SK-N-SH (cell line): ENCODE measurements at regions not wholly inside any gene's neighbourhood (a gene's known extent, or its start where the extent isn't known, plus 50 kb on each side); places are given as distances from the start of the nearest gene placed in this dataset.

Experiments
- FOXM1 ChIP-seq: IDR thresholded peaks from 2 replicates; pipeline ENCODE4 v1.4.0; 2012; ENCODE audit warnings: low read depth, mild to moderate bottlenecking
- MXI1 ChIP-seq: IDR thresholded peaks from 2 replicates; pipeline ENCODE4 v1.6.1; 2012; ENCODE audit warnings: mild to moderate bottlenecking, low read depth, low read length, improper control_type of control experiment
- NFIC ChIP-seq: IDR thresholded peaks from 2 replicates; pipeline ENCODE4 v1.4.0; 2012; ENCODE audit warnings: borderline replicate concordance
- POLR2AphosphoS5 ChIP-seq: IDR thresholded peaks from 2 replicates; pipeline ENCODE4 v1.6.1; 2012; ENCODE audit warnings: low read depth, low read length
- RAD21 ChIP-seq: IDR thresholded peaks from 2 replicates; pipeline ENCODE4 v1.6.1; 2012; ENCODE audit warnings: mild to moderate bottlenecking, low read length
- RFX5 ChIP-seq: IDR thresholded peaks from 2 replicates; pipeline ENCODE4 v1.6.1; 2012; ENCODE audit warnings: mild to moderate bottlenecking, improper control_type of control experiment, low read length
- RXRA ChIP-seq: IDR thresholded peaks from 2 replicates; pipeline ENCODE4 v1.4.0; 2012; ENCODE audit warnings: low read depth, mild to moderate bottlenecking, borderline replicate concordance
- TF ChIP-seq, protein P1 (sequence below): fragments of 200-600 bp; sonication (generic); IDR thresholded peaks from 2 replicates; pipeline ENCODE4 v1.6.1; 2017; ENCODE audit warnings: antibody characterized with exemption, mild to moderate bottlenecking, moderate library complexity
- TF ChIP-seq, protein P2 (sequence below): IDR thresholded peaks from 2 replicates; pipeline ENCODE4 v1.6.1; 2012; ENCODE audit warnings: mild to moderate bottlenecking, low read depth, low read length, moderate library complexity

DNA sequence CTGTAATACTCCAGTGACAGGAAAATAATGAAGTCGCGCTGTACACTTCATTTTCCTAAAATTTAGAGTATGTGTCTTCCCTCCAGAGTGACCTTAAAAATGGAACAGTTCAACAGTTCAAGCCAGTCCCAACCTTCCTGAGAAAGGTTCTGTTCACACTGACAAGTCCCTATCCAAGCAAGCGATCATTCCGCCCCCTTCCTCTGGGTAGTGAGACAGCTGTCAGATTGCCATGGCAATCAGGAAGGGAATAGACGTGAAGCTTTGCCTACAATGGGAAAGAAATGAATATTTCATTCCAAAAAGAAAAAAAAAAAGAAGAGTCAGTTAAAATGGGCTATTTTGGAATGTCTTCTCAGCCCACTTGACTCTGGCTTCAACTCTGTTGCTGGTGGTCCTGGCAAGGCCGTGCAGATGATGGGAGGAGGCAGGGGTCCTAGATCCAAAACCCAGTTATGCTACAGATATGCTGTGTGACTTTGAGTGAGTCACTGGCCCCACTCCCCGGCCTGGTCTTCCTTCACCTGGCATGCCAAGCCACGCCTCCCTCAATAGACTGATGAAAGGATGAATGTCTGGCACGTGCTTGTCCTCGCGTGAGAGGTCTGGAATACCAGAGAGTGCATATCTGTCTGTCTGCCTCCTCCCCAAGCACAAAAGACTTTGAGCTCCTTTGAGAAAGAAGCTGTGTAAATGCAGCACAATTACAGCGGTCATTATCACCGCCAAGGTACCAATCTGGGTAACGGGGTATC lies 165.8 kb upstream of the WWC1 start:
- TF ChIP-seq, protein P1, sequence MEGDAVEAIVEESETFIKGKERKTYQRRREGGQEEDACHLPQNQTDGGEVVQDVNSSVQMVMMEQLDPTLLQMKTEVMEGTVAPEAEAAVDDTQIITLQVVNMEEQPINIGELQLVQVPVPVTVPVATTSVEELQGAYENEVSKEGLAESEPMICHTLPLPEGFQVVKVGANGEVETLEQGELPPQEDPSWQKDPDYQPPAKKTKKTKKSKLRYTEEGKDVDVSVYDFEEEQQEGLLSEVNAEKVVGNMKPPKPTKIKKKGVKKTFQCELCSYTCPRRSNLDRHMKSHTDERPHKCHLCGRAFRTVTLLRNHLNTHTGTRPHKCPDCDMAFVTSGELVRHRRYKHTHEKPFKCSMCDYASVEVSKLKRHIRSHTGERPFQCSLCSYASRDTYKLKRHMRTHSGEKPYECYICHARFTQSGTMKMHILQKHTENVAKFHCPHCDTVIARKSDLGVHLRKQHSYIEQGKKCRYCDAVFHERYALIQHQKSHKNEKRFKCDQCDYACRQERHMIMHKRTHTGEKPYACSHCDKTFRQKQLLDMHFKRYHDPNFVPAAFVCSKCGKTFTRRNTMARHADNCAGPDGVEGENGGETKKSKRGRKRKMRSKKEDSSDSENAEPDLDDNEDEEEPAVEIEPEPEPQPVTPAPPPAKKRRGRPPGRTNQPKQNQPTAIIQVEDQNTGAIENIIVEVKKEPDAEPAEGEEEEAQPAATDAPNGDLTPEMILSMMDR, result no peak
- TF ChIP-seq POLR2AphosphoS5 (no peak), RAD21 (no peak), FOXM1 (no peak), RFX5 (no peak), NFIC (no peak), MXI1 (no peak), RXRA (no peak)
- TF ChIP-seq, protein P2, sequence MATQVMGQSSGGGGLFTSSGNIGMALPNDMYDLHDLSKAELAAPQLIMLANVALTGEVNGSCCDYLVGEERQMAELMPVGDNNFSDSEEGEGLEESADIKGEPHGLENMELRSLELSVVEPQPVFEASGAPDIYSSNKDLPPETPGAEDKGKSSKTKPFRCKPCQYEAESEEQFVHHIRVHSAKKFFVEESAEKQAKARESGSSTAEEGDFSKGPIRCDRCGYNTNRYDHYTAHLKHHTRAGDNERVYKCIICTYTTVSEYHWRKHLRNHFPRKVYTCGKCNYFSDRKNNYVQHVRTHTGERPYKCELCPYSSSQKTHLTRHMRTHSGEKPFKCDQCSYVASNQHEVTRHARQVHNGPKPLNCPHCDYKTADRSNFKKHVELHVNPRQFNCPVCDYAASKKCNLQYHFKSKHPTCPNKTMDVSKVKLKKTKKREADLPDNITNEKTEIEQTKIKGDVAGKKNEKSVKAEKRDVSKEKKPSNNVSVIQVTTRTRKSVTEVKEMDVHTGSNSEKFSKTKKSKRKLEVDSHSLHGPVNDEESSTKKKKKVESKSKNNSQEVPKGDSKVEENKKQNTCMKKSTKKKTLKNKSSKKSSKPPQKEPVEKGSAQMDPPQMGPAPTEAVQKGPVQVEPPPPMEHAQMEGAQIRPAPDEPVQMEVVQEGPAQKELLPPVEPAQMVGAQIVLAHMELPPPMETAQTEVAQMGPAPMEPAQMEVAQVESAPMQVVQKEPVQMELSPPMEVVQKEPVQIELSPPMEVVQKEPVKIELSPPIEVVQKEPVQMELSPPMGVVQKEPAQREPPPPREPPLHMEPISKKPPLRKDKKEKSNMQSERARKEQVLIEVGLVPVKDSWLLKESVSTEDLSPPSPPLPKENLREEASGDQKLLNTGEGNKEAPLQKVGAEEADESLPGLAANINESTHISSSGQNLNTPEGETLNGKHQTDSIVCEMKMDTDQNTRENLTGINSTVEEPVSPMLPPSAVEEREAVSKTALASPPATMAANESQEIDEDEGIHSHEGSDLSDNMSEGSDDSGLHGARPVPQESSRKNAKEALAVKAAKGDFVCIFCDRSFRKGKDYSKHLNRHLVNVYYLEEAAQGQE, result no peak
